Hippocampal formation (tissue), 2 donors: ENCODE measurements at regions not wholly inside any gene's neighbourhood (a gene's known extent, or its start where the extent isn't known, plus 50 kb on each side); places are given as distances from the start of the nearest gene placed in this dataset.
"Not testable (repeated sequence)": the region's sequence is repeated elsewhere in the genome, so short reads cannot be mapped to it uniquely, and the experiment has no call there.

Source experiments
- DNase-seq, 2 donors: peaks; one replicate each; lab custom pipeline; 2025; lab: John Stamatoyannopoulos, UW

- not testable (repeated sequence) for DNase-seq
These were observed 118.3 kb downstream of the LRRC37A3 start for GRCh38 chr17:64800987-64801386.

DNA sequence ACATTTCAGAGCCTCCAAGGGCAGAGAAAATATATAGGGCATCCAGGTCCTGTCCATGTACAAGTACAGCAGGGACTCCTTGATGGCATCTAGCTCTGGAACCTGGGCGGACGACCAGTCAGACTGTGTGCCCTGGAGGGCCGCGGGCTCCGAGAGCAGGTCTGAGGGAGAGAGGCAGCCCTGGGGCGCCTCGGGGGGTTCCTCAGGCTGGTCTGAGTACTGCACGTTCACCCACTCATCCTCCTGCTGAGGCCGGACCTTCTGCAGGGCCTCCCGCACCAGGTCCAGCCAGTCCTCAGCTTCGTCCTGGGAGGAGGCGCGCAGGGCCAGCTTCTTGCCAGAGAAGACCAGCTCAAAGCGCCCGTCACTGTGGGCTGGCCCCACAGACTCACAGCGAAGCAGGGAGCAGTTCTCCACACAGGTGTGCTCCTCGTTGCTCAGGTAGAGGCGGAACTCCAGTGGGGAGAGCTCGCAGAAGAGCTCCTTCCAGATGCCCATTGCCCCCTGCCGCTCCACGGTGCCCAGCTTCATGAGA, 118.8 kb downstream of the LRRC37A3 start:
- not testable (repeated sequence) for DNase-seq

- DNase-seq = not testable (repeated sequence)
These were observed 119.6 kb downstream of the LRRC37A3 start for GRCh38 chr17:64799543-64800188.

DNA sequence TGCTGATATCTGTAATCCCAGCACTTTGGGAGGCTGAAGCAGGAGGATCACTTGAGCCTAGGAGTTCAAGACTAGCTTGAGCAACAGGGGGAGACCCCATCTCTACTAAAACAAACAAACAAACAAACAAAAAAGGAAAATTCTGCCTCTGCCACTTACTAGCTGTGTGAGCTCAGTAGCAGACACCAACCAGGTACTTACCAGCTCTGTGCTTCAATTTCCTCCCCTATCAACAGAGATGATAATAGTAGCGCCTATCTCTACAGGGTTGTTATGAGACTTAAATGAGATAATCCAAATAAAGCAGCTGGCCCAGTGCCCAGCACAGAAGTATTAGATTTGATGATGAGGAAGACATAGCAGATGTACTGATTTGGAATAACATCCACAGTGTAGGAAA, 120.3 kb downstream of the LRRC37A3 start:
- DNase-seq = not testable (repeated sequence)

DNA sequence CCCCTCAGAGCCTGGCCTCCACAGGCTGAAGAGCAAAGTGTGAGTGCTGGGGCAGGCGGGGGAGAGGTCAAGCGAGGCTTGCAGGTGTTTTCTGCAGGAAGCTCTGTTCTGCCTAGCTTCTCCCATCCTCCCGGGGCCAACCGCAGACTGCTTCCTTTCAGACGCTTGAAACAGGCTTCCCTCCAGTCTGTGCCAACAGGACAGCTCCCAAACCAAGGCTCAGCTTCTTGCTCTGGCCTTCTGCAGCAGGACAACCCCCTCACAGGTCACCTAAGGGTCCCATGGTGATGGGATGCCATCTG, 120.8 kb downstream of the LRRC37A3 start:
- DNase-seq = not testable (repeated sequence)

DNA sequence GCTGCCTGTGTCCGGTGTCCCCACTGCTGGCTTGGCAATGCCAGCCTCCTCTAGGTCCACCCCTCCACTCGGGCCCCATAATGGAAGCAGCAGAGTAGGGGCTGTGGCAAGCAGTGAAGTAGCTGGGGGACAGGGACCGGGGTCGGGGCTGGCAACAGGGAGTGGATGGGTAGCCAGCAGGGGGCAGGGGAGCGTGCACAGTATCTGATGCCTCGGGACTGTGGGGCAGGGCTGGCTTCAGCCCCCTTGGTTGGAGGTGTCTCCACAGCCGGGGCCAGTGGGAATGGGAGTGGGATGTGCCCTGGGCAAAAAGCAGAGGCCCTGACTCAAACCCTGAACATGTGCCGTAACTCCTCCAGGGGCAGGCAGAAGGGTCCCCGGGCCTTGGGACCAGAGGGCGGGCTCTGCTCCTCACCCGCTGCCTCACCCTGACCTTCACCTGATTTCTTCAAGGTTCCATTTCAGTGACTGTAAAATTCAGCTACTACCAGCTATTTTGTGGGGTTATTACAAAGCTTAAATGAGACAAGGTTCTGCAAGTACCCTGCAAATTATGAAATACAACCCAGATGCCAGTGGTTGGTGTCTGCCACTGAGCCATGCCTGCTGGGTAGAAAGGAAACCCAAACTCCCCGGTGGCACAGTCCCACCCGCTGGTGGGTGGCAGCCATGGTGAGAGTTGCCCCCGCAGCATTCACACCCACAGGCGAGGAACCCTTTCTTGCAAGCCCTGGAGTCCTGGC, 121.4 kb downstream of the LRRC37A3 start:
- DNase-seq = not testable (repeated sequence)

GRCh38 chr17:64795342-64795741, 123.9 kb downstream of the LRRC37A3 start:
- not testable (repeated sequence) for DNase-seq

GRCh38 chr17:64794548-64795274, 124.6 kb downstream of the LRRC37A3 start:
- not testable (repeated sequence) for DNase-seq

DNA sequence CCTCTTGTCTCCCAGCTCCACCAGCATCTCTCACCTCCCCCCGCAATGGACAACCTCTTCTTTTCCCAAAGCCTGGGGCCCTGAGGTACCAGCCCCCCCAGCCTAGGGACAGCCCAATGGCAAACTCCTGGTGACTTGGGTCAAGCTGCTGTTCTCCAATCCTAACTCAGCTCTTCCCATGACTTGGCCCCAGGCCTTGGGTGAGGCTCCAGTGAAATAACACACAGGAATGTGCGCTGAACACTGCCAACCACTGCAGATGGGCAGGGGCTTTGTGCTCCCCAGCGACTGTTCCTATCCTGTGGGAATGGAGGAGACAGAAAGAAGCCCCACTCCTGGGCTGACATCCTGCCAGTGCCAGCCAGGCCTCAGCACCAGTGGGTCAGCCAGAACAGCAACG, 125.2 kb downstream of the LRRC37A3 start:
- not testable (repeated sequence) for DNase-seq

- DNase-seq = not testable (repeated sequence)
These were observed 126.3 kb downstream of the LRRC37A3 start for GRCh38 chr17:64792793-64793575.

- not testable (repeated sequence) for DNase-seq
These were observed 127.0 kb downstream of the LRRC37A3 start for GRCh38 chr17:64792276-64792675.

- not testable (repeated sequence) for DNase-seq
These were observed 127.6 kb downstream of the LRRC37A3 start for GRCh38 chr17:64791691-64792090.

DNA sequence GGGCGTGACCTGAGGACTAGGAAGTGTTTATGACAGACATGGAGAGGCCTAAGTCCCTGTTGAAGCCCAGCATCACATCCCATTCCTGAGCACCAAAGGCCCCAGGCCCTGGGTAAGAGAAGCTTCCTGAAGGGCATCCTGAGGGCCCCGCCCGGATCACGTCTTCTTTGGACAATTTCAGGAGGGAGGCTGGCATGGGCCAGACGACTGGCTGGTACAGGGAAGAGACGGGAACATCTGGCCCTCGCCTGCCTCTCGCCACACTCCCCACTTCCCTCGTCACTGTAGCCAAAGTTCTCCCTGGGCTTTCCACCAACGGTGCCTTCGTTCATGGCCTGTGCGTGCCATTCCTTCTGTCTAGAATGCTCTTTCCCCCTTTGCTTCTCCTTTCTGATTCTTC, 128.1 kb downstream of the LRRC37A3 start:
- DNase-seq = not testable (repeated sequence)

GRCh38 chr17:64790690-64791089, 128.6 kb upstream of the SMURF2 start:
- DNase-seq = not testable (repeated sequence)

DNA sequence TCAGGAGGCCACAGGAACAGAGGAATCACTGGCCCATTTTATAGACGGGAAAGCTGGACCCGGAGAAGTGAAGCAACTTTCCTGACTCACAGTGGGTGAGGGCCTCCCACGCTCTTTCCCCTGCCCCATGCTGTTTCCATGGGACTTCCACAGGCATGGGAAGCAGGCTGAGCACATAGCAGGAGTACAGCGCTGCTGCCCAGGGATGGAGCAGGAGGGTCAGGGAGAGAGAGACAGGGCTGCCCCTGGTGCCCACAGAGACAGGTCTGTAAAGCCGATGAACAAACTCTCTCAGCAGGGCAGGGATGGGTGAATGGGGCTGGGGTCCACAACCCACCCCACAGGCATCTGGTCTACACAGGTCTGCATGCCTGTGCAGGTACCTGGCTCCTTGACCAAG, 128.1 kb upstream of the SMURF2 start:
- not testable (repeated sequence) for DNase-seq

- not testable (repeated sequence) for DNase-seq
These were observed 126.9 kb upstream of the SMURF2 start for GRCh38 chr17:64789061-64789445.

DNA sequence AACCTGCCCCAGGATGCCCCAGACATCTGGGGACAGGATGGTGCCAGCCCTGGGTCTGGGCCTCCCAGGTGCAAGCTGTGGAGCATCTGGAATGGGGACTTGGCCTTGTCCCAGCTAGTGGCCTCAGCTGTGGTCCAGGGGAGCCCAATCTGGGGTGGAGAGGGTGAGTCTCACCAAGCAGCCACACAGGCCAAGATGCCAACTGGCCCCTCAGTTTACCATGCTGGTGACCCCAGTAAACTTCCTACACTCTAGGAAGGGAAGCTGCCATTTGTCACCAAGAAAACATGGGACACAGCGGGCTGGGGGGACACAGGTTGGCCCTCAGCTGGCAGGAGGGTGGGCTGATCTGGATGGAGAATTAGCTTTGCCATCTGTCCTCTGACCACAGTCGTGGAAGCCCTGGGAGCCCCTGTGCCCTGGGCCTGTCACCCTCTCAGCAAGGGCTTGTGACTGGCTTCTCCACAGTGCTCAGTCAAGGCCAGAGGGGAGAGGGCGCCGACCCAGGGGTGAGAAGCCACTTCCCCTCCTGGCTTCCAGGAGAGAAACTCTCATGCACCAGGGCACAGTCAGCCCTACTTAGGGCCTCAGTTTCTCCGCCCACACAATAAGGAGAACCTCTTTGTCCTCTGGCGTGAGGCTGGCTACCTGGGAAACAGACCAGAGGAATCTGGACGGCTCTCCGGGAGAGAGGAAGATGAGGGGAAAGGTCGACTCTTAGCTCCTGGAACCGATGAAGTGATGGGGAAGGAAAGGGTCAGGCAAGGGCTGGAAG, 126.4 kb upstream of the SMURF2 start:
- no peak for DNase-seq

- DNase-seq = no peak
These were observed 125.8 kb upstream of the SMURF2 start for GRCh38 chr17:64787921-64788271.

- DNase-seq = no peak
These were observed 125.3 kb upstream of the SMURF2 start for GRCh38 chr17:64787255-64787920.

- DNase-seq = no peak
These were observed 124.2 kb upstream of the SMURF2 start for GRCh38 chr17:64786337-64786736.

DNA sequence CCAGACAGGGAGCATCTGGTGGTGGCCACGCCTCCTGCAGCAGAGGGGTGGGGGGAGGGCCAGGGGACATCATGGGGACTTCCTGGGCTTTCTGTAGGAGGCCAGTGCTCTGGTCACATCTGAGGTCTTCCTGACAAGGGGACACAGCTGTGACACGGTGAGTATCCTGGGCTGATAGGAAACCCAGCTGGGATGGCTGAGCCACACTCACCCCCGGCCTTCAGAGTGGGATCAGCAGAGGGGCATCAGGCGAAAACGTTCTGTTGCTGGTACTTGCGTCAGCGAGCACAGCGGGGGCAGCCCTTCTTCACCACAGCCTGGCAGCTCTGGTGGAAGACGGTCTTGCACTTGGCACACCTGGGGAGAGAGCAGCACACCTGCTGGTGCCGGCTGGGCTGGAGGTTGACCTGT, 122.9 kb upstream of the SMURF2 start:
- DNase-seq = no peak
